Esophagus mucosa (tissue), 1 donor: ENCODE measurements at regions not wholly inside any gene's neighbourhood (a gene's known extent, or its start where the extent isn't known, plus 50 kb on each side); places are given as distances from the start of the nearest gene placed in this dataset.

Source experiments
- ATAC-seq: fragments of 200-7000 bp; cut with Tn5 transposase; one replicate; pipeline ENCODE4 v1.9.1; 2020
- donor health status: DM: yes; HTN: yes; CAD: no.

GRCh38 chr7:72524037-72524436, 111.9 kb upstream of the CALN1 start:
- ATAC-seq, result no peak

- ATAC-seq, result no peak
Observed at GRCh38 chr7:72504061-72504706, 92.0 kb upstream of the CALN1 start.

DNA sequence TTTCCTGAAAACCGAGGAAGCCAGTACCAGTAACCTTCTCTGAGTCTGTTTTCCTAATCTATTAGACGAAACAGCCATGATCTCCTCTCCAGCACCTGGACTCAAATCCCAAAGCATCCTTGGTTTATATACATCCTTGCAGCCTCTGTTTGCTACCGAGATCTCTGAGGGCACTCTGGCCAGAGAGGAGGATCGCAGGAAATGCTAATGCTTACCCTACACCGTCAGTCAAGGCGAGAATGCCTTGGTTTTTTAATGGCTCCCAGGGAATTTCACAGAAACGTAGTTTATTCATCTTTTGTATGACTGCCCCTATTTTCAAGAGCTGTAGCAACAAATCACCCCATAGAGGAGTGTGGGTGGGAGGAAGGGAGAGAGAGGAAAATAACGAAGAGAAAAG, 91.5 kb upstream of the CALN1 start:
- no peak for ATAC-seq

GRCh38 chr7:72494807-72495206, 82.7 kb upstream of the CALN1 start:
- ATAC-seq, result no peak

DNA sequence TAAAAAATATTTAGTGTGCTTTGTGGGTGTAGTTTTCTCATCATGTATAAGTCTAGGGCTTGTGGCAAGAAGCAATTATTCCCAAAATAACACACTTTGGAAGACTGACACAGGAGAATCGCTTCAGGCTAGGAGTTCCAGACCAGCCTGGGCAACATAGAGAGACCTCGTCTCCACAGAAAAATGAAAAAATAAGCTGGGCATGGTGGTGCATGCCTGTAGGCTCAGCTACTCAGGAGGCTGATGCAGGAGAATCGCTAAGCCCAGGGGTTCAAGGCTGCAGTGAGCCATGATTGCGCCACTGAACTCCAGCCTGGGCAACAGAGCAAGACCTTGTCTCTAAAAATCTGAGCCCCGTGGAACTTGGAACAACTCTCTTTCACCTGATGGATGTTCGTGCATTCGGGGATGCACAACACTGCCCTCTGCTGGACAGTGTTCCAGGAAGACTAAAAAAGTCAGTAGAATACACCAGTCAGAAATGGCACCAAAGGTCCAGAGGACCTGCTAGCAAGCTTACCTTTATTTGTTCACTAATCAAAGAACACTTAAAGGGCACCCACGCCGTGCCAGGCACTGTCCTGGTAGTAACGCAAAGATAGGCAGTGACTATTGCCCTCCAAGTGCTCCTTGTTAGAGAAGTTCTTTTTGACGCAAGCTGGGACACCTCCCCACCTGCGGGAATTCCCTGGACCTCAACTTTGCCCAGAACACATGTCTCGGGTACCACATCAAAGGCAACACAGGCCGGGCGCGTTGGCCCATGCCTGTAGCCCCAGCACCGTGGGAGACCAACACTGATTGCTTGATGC, 81.9 kb upstream of the CALN1 start:
- peak; percentile 63 for ATAC-seq

DNA sequence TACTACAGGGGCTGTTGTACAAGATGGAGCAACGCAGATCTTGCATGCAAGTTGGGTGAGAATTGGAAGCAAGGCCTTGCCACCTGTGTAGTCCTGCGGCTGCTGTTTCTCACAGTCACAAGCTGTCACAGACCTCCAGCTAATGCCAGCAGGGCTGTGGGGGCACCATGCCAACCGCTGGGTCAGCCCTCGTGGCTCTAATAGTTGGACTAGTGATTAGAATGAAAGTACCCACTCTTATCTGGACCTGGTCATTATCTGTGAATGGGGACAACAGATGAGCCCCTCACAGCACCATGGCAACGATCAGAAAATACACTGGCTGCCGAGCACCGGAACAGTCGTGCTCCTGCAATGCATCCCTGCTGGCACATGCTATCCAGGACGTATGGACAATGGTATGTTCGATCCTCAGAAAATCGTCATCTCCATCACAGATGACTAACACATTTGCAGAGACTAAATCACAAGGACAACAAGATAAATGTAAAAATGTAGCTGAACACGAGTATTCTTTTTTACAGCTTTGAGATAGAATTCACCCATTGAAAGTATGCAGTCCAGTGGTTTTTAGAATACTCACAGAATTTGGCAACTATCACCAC, 80.4 kb upstream of the CALN1 start:
- ATAC-seq, result no peak

GRCh38 chr7:72490301-72490700, 78.2 kb upstream of the CALN1 start:
- ATAC-seq, result no peak

DNA sequence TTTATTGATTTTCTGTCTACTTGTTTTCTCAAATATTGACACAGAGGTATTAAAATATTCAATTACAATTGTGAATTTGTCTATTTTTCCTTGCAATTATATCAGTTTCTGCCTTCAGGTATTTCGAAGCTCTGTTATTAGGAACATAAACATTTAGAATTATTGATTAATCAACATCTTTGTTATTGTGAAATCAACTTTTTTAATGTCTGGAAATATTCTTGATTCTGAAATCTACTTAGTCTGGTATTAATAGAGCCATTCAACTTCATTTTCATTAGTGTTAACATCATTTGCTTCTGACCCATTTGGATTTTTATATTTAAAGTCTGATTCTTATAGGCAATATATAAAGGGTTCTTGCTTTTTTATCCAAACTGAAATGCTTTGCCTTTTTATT, 69.8 kb upstream of the CALN1 start:
- no peak for ATAC-seq

DNA sequence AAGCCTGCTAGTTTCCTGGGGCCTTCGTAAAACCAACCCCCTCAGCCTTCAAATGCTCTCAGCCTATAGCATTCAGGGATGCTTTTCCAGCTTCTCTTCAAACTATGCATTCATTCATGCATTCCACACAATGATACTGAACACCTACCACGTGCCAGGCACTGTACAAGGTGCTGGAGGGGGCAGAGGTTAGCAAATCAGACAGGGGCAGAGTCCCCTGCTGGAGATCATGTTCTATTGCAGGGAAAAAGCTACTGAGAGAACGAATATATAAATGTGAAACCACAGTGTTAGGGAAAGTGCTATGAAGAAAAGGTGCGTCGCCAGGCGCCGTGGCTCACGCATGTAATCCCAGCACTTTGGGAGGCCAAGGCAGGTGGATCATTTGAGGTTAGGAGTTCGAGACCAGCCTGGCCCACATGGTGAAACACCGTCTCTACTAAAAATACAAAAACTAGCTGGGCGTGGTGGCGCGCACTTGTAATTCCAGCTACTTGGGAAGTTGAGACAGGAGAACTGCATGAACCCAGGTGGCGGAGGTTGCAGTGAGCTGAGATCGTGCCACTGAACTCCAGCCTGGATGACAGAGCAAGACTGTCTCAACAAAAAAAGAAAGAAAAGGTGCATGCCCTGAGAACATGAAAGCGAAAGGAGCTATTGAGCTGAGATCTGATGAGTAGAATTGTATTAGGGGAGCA, 64.6 kb upstream of the CALN1 start:
- no peak for ATAC-seq

- ATAC-seq, result no peak
Observed at GRCh38 chr7:72467237-72467636, 55.1 kb upstream of the CALN1 start.

DNA sequence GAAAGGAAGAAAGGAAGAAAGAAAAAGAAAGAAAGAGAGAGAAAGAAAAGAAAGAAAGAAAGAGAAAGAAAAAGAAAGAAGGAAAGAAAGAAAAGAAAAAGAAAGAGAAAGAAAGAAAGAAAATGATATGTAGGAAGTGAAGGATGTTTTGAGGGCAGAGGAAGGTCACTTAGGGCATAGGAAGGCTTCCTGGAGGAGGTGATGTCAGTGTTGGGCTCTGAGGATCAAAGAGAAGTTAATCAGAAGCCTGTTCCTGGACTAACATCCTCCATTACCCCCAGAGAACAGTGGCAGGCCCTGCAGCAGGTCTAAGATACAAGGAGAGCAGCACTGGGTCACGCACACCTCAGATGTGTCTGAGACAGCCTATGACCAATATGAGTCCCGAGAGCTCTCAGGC, 54.7 kb upstream of the CALN1 start:
- no peak for ATAC-seq

- ATAC-seq, result no peak
Observed at GRCh38 chr7:72465521-72465920, 53.4 kb upstream of the CALN1 start.

DNA sequence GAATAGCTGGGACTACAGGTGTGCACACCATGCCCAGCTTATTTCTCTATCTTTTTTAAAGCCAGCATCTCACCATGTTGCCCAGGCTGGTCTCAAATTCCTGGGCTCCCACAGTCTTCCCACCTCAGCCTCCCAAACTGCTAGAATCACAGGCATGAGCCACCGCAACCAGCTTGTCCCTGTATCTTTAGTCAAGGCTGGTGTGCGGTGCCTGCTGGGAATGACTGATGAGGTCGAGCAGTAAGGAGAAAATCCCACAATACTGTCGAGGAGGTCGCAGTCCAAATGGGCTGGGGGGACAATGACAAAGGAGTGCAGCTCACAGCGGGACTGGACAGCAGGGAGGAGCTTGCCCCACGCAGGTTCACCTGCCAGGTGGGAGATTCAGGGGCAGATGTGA, 50.2 kb upstream of the CALN1 start:
- ATAC-seq, result no peak
